ENCODE measurements at regions not wholly inside any gene's neighbourhood (a gene's known extent, or its start where the extent isn't known, plus 50 kb on each side); places are given as distances from the start of the nearest gene placed in this dataset.

DNA sequence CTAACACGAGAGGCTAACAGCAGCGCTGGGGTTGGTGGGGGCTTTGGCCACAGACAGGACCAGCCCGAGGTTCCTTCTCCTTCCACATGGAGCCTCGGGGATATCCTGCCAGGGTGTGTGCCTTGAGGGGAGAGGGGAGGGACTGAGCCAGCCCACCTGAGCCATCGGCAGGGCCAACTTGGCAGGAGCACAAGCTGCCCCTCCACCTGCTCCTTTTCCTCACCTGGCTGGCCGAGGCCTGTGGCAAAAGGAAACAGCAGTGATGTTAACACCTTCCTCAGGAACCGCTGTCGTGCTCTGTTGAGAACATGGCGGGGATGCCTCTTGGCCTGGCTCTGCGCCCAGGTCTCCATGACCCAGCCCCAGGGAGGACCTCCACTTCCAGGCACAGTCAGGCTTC is 255.1 kb upstream of the PPP2R2D start:
- FAIRE-seq (no peak), DNase-seq (ENCODE audit: low read depth, low spot score) (no peak), ATAC-seq (no peak)
- in situ Hi-C loops (cut with MboI) (no loop called here), intact Hi-C loops (cut with micrococcal nuclease; ENCODE audit: unreplicated experiment) (no loop called here)
- no peaks in the 10 kb centered on the region for H3K36me3 ChIP-seq (ENCODE audit: control insufficient read depth in 2 of 2, insufficient read depth in 2 of 2, low read length in 1 of 2)
- H2AFZ ChIP-seq (ENCODE audit: control insufficient read depth, low read depth, low read length), result no peak overlapping the region
- ChIA-PET POLR2A (no interaction called here), RAD21 (ENCODE audit: unreplicated experiment) (no interaction called here), SMC1A (ENCODE audit: uncharacterized antibody, unreplicated experiment) (no interaction called here), CTCF (no interaction called here)
- no peaks in the 10 kb centered on the region for H4K20me1 ChIP-seq (ENCODE audit: control insufficient read depth, insufficient read depth)
- no peak overlapping the region for H3K4me3 ChIP-seq
- BruUV-seq (replicated peaks), result no TSS peak
- H3K9me3 ChIP-seq (replicated peaks; ENCODE audit: control insufficient read depth, insufficient read depth, low read length), result no peaks in the 10 kb centered on the region; the same call in 1 of the 3 replicates
- H3K27me3 ChIP-seq (replicated peaks in 1 of 2; ENCODE audit: control insufficient read depth in 2 of 2, insufficient read depth in 2 of 2, low read length in 1 of 2), result no peaks in the 10 kb centered on the region
- WGBS (ENCODE audit: insufficient coverage, insufficient replicate concordance, low lambda C conversion rate, missing lambda C conversion rate), result 13% methylated on average over 10 of the region's 10 CpGs
- no peaks in the 10 kb centered on the region for H3K79me2 ChIP-seq (ENCODE audit: control insufficient read depth, insufficient read depth, low read length)
- H3K9ac ChIP-seq (ENCODE audit: control insufficient read depth, insufficient read depth, low read length), result no peak overlapping the region
- TF ChIP-seq ATF2 (IDR thresholded peaks at IDR 0.05; ENCODE audit: low read length) (no peak), CREM (IDR thresholded peaks at IDR 0.05; ENCODE audit: low read depth) (no peak), MTA3 (IDR thresholded peaks at IDR 0.05; ENCODE audit: borderline replicate concordance, low read length) (no peak), WRNIP1 (IDR thresholded peaks at IDR 0.05; ENCODE audit: borderline replicate concordance, low read depth, low read length) (no peak), NR2C1 (IDR thresholded peaks at IDR 0.05) (no peak), STAT1 (conservative IDR thresholded peaks at IDR 0.05) (no peak), PML (IDR thresholded peaks at IDR 0.05; ENCODE audit: low read length) (no peak), MYB (IDR thresholded peaks at IDR 0.05; ENCODE audit: borderline replicate concordance, low read depth, low read length) (no peak), EGR1 (IDR thresholded peaks at IDR 0.05; ENCODE audit: borderline replicate concordance in 1 of 2, low read depth in 2 of 2, low read length in 2 of 2) (no peak)
- peaks cover 13% of the 10 kb centered on the region for H3K4me1 ChIP-seq (ENCODE audit: control insufficient read depth, insufficient read depth, low read length)
- no peak overlapping the region for H3K27ac ChIP-seq (ENCODE audit: control insufficient read depth, insufficient read depth)
- H3K4me2 ChIP-seq (ENCODE audit: control insufficient read depth, insufficient read depth), result no peak overlapping the region
